ENCODE measurements at regions not wholly inside any gene's neighbourhood (a gene's known extent, or its start where the extent isn't known, plus 50 kb on each side); places are given as distances from the start of the nearest gene placed in this dataset.
"Not testable (repeated sequence)": the region's sequence is repeated elsewhere in the genome, so short reads cannot be mapped to it uniquely, and the experiment has no call there.

DNA sequence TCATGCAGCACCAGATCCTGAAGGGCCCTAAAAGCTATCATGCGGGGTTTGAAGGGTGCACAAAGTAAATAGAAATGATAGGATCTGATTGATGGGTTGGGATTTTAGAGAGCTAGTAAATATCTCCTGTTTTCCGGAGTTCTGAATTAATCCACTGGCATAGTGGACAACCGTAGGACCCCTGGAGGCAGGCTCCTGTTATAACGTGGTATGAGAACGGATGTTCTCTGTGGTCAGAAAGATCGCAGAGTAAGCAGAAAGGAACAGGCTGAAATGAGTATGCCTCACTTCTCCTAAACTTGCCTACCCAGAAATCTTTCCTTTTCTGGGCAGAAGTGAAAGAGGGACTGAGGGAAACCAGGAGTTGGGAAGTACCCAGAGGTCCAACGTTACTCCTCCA lies 470.8 kb downstream of the AJAP1 start:
- DNase-seq (ENCODE audit: low spot score) = no peak

- no peak for DNase-seq (ENCODE audit: low spot score)
Measured at GRCh38 chr1:5120559-5120958, 466.1 kb downstream of the AJAP1 start.

- DNase-seq (ENCODE audit: low spot score) = no peak
Measured at GRCh38 chr1:5119366-5120234, 465.2 kb downstream of the AJAP1 start.

DNA sequence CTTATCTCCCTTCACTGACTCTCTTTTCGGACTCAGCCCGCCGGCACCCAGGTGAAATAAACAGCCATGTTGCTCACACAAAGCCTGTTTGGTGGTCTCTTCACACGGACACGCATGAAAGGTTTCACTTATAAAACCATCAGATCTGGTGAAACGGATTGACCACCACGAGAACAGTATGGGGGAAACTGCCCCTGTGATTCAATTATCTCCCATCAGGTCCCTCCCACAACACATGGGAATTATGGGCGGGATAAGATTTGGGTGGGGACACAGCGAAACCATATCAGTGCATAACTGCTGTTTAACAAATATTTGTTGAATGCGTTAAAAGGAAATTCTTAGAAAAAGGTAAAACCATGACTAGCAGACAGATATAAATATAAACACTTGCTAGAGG lies 464.4 kb downstream of the AJAP1 start:
- not testable (repeated sequence) for DNase-seq (ENCODE audit: low spot score)

GRCh38 chr1:5118292-5118691 lies 463.9 kb downstream of the AJAP1 start:
- not testable (repeated sequence) for DNase-seq (ENCODE audit: low spot score)

DNA sequence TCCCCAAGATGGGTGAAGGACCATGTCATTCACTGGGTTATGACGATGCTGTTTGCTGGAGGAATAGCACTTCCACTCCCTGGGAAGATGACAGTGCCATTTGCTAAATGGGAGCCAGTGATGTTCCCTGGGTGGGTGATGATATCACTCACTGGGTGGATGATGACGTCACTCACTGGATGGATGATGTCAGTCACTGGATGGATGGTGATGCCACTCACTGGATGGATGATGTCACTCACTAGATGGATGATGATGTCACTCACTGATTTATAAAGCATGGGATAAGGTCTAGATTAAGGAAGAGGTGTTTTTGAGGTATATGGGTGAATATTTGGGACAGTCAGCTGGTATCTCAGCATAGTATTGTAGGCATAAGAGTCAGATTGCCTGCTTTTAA lies 457.2 kb downstream of the AJAP1 start:
- DNase-seq (ENCODE audit: low spot score) = no peak

DNA sequence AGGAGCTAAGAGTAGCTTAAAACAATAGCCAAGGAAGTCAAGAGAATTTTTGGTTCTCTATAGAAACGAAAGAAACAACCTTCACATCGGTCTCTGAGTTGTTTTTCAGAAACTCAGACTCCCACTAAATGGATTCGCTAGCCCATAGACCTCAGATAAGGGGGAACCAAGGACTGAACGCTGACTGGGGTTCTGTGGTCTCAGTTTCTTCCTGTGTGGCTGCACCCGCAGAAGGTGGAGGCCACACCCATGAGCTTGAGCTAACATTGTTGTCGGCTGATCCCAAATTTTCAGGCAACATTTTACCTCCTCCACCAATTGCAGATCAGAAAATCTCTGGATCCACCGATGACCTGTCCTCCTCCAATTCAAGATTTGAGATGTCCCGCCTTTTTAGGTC lies 456.1 kb downstream of the AJAP1 start:
- DNase-seq (ENCODE audit: low spot score) = no peak

- no peak for DNase-seq (ENCODE audit: low spot score)
Measured at GRCh38 chr1:5109633-5110032, 455.2 kb downstream of the AJAP1 start.

DNA sequence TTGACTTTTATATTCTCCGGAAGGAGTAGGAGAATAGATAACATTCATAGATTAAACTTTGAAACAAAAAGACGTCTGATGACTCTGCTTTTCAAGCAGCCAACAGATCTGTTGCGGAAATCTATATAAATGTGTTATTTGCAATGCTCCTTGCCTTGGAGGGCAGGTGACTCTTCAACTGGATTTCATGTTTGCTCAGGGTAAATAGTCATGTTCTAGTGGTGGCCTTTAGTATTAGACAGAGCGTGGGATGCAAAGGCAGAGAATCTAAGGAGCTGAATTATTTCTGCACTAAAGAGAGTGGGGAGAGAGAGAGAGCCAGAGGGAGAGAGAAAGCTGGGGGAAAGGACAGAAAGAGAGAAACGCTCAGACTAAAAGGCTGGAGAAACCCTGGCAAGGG lies 454.3 kb downstream of the AJAP1 start:
- DNase-seq (ENCODE audit: low spot score) = no peak

DNA sequence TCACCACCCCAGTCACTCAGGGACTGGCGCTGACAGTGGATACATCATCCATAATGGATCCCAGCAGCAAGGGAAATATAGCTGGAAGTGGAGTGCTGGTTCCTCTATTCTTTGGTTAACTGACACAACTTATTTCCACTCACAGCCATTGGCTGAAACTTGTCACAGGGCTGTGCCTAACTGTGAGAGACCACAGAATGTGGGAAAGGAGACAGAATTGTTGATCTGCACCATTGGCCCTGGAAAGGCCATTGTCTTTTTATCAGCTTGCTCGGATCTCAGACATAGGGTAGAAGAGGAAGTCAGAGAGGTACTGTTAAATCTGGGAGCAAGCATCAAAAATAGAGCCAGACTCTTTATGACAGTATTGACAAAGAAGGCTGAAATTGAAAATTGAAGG lies 451.3 kb downstream of the AJAP1 start:
- no peak for DNase-seq (ENCODE audit: low spot score)

- DNase-seq (ENCODE audit: low spot score) = no peak
Measured at GRCh38 chr1:5099558-5099957, 445.1 kb downstream of the AJAP1 start.

DNA sequence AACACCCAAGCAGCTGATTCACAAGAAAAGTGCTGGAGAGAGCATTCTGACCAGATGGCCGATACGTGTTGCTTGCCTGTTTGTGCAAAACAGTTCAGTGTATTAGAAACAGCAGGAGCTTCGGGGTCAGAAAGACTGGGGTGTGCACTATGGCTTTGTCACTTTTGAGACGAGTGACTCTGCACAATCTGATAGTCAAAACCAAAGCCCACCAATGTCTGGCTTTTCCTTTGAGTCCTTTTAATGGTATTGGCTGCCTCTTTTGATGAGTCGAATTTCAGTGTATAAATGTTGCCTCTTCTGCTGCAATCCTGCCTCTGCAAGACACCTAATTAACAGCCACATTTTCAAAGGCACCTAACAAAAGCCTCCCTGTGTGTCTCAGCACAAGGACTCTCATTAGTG lies 444.6 kb downstream of the AJAP1 start:
- DNase-seq (ENCODE audit: low spot score) = no peak

GRCh38 chr1:5093042-5093441 lies 438.6 kb downstream of the AJAP1 start:
- DNase-seq (ENCODE audit: low spot score) = no peak

DNA sequence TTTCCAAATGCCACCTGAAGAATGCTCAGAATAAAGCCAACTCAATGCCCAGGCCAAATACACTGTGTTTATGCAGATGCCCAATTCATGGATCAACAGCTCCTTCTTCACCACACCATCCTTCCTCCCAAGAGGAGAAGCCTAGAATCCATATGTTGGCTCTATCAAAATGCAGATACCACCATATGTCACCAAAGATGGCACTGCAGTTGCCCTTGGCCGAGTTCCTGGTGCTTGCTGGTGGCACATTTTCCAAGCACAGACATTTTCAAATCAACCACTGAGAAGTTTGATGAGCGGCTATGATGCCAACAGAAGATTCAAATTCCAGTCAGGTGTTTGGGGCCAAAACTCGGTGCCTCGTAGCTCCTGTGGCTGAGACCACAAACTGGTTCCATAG lies 430.3 kb downstream of the AJAP1 start:
- no peak for DNase-seq (ENCODE audit: low spot score)

- no peak for DNase-seq (ENCODE audit: low spot score)
Measured at GRCh38 chr1:5067246-5067645, 412.8 kb downstream of the AJAP1 start.

- DNase-seq (ENCODE audit: low spot score) = no peak
Measured at GRCh38 chr1:5053744-5054143, 399.3 kb downstream of the AJAP1 start.

- DNase-seq (ENCODE audit: low spot score) = no peak
Measured at GRCh38 chr1:5029136-5029535, 374.7 kb downstream of the AJAP1 start.

- no peak for DNase-seq (ENCODE audit: low spot score)
Measured at GRCh38 chr1:5012249-5012648, 357.8 kb downstream of the AJAP1 start.

DNA sequence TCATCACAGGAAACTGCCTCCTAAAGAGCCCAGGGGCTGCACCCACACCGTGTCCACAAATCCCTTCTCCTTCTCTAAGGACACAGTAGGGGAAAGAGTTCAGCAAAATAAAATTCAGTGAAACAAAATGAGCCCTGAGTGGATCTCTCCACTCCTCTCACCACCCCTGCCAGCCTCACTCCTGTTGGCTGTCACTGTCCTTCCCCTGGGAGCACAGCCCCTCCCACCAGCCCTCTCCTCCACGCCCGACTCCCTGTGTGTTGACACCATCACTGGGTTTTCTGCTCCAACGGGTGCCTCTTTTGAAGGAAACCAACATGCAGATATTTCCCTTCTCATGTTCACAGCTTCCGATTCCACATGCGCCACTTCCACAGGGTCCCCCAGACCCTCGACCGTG lies 356.2 kb downstream of the AJAP1 start:
- DNase-seq (ENCODE audit: low spot score) = no peak

- no peak for DNase-seq (ENCODE audit: low spot score)
Measured at GRCh38 chr1:5010236-5010635, 355.8 kb downstream of the AJAP1 start.

- DNase-seq (ENCODE audit: low spot score) = no peak
Measured at GRCh38 chr1:5009376-5010065, 355.1 kb downstream of the AJAP1 start.

GRCh38 chr1:5005171-5005570 lies 350.8 kb downstream of the AJAP1 start:
- no peak for DNase-seq (ENCODE audit: low spot score)

- no peak for DNase-seq (ENCODE audit: low spot score)
Measured at GRCh38 chr1:5002676-5003075, 348.3 kb downstream of the AJAP1 start.

GRCh38 chr1:5001466-5001865 lies 347.1 kb downstream of the AJAP1 start:
- DNase-seq (ENCODE audit: low spot score) = no peak

Data from AG20443 (cell line).